GM12873 (cell line): ENCODE measurements at regions not wholly inside any gene's neighbourhood (a gene's known extent, or its start where the extent isn't known, plus 50 kb on each side); places are given as distances from the start of the nearest gene placed in this dataset.

ENCODE experiments used
- CTCF ChIP-seq: IDR thresholded peaks from 2 replicates; pipeline ENCODE4 v1.5.1; 2012; ENCODE audit warnings: low read depth, mild to moderate bottlenecking, moderate library complexity, low read length, control low read depth; ENCODE audit not compliant: insufficient read depth; ENCODE audit errors: missing control alignments

- TF ChIP-seq CTCF: no peak
Observed at GRCh38 chr5:15344954-15345353, 155.0 kb upstream of the FBXL7 start.

GRCh38 chr5:15338546-15338945 lies 161.4 kb upstream of the FBXL7 start:
- no peak for TF ChIP-seq CTCF

- TF ChIP-seq CTCF: no peak
Observed at GRCh38 chr5:15334551-15335266, 165.3 kb upstream of the FBXL7 start.

DNA sequence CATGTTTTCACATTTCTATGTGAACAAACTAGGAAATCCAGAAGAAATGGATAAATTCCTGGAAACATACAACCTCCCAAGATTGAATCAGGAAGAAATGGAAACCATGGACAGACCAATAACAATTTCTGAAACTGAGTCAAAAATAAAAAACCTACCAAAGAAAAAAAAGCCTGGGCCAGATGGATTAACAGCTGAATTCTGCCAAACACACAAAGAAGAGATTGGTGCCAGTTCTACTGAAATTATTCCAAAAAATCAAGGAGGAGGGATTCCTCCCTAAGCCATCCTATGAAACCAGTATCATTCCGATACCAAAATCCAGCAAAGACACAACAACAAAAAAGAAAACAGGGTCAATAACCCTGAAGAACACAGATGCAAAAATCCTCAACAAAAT lies 166.9 kb upstream of the FBXL7 start:
- TF ChIP-seq CTCF: no peak

GRCh38 chr5:15326932-15327331 lies 173.0 kb upstream of the FBXL7 start:
- no peak for TF ChIP-seq CTCF

DNA sequence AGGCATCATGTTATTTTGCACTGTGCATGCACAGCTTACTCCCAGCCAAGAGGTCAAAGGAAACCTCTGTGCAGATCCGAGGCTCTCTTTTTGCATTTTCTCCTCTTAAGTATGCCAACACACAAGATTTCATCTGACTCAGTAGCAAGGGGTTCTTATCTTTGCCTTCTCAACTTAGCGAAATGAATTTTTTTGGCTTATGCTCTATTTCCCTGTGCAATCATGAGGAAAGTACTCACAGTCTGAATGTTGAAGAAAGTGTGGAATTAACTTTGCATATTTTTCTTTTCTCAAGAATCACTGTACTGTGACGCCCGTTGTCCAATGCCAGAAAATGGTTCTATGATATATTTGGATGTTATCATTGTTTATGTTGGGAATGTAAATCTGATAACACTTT lies 173.5 kb upstream of the FBXL7 start:
- no peak for TF ChIP-seq CTCF

DNA sequence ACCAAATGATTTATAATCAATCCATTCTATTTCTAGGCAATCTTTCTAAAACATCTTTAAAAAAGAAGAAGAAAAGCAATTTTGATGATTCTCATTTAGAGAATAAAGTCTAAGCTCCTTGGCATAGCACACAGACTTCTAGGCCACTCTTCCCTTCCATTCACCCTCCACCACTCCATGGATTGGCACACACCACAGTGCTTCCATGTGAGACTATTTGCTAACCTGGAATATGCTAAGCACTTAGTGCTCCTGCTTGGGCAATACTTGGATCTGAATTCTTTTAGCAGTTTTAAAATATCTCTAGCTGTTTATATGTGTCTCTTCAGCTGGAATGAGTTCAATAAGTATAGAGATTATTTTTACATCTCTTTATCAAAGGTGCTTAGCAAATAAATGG lies 177.6 kb upstream of the FBXL7 start:
- no peak for TF ChIP-seq CTCF
